Gastroesophageal sphincter (tissue), 3 donors: ENCODE measurements at regions not wholly inside any gene's neighbourhood (a gene's known extent, or its start where the extent isn't known, plus 50 kb on each side); places are given as distances from the start of the nearest gene placed in this dataset.

Experiments used
- EP300 ChIP-seq: sonication (generic); formaldehyde crosslinking; IDR thresholded peaks from one replicate; pipeline ENCODE4 v1.6.1; 2017; ENCODE audit warnings: antibody characterized with exemption, mild to moderate bottlenecking
- POLR2AphosphoS5 ChIP-seq: sonication (generic); formaldehyde crosslinking; IDR thresholded peaks from one replicate; pipeline ENCODE4 v1.6.1; 2017; ENCODE audit warnings: antibody characterized with exemption
- TF ChIP-seq, protein P1 (sequence below), 4 experiments: fragments of 200-600 bp in 2 of 4; fragments of 450-650 bp in 2 of 4; sonication (generic) in 1 of 4; IDR thresholded peaks; one replicate each; pipeline ENCODE4 v1.5.1; 2017 to 2019; ENCODE audit warnings: antibody characterized with exemption in 4 of 4, mild to moderate bottlenecking in 2 of 4, moderate library complexity in 2 of 4

DNA sequence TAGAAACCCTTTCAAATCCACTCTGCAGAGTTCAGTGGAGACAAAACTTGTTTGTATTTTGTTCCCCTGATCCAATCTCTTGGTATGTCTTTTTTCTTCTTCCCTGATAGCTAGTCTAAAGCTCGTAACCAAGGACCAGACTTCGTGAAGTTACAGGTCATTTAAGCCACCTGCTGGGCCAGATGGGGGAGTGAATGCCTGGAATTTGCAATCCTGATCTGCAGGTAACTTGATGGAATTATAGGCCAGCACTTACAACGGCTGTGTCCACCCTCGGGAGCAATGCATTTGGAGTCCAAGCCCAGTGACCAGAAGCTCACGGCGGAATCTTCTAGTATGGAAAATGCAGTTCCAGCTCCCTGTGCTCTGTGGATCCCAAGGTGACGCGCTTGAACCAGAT lies 566.9 kb downstream of the TCERG1L start:
- TF ChIP-seq POLR2AphosphoS5 (no peak), EP300 (no peak)
- TF ChIP-seq, protein P1, sequence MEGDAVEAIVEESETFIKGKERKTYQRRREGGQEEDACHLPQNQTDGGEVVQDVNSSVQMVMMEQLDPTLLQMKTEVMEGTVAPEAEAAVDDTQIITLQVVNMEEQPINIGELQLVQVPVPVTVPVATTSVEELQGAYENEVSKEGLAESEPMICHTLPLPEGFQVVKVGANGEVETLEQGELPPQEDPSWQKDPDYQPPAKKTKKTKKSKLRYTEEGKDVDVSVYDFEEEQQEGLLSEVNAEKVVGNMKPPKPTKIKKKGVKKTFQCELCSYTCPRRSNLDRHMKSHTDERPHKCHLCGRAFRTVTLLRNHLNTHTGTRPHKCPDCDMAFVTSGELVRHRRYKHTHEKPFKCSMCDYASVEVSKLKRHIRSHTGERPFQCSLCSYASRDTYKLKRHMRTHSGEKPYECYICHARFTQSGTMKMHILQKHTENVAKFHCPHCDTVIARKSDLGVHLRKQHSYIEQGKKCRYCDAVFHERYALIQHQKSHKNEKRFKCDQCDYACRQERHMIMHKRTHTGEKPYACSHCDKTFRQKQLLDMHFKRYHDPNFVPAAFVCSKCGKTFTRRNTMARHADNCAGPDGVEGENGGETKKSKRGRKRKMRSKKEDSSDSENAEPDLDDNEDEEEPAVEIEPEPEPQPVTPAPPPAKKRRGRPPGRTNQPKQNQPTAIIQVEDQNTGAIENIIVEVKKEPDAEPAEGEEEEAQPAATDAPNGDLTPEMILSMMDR (IDR thresholded peaks at IDR 0.05) = no peak
